Left ventricle myocardium superior (tissue), 1 donor: ENCODE measurements at regions not wholly inside any gene's neighbourhood (a gene's known extent, or its start where the extent isn't known, plus 50 kb on each side); places are given as distances from the start of the nearest gene placed in this dataset.
A peak's percentile ranks its signal among the peaks of the same experiment; 100 is the strongest.
"Not testable (repeated sequence)": the region's sequence is repeated elsewhere in the genome, so short reads cannot be mapped to it uniquely, and the experiment has no call there.

Source experiments
- ATAC-seq: fragments of 200-7000 bp; cut with Tn5 transposase; one replicate; pipeline ENCODE4 v1.9.1; 2020; ENCODE audit warnings: mild to moderate bottlenecking, moderate library complexity
- DNase-seq: peaks from one replicate; pipeline ENCODE4 v3.0.0-alpha.2; 2020
- intact Hi-C: fragments of 100-400 bp; cut with micrococcal nuclease; formaldehyde crosslinking; loops from one replicate; pipeline ENCODE4 v1.11.0; 2022
- donor health status: DM: no; HTN: yes; CAD: no; lungs with severe emphysema.

DNA sequence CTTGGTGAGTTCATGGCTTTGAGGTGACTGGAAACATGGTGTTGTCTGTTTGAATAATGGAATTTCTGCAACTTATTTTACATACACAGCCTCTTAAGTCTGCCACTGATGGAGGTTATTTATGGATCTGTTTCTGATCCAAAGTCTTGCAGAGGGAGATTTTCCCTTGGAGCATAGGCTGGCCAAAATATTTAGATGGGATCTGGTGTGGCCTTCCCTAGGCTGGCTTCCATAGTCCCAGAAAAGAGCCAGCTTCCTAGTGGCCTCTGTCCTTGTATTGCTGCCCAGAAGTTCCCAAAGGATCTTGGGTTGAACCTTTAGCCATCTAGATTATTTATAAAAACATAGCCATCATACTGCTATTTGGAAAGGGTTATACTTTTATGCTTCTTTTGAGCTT is 491.1 kb upstream of the RGS6 start:
- DNase-seq (no peak), ATAC-seq (peak; percentile 38)
- intact Hi-C loops, result no loop called here

- no peak for ATAC-seq
- DNase-seq, result no peak
- intact Hi-C loops, result no loop called here
Measured at GRCh38 chr14:71444030-71444822, 488.0 kb upstream of the RGS6 start.

- ATAC-seq (no peak), DNase-seq (no peak)
- intact Hi-C loops, result no loop called here
Measured at GRCh38 chr14:71448431-71449315, 483.6 kb upstream of the RGS6 start.

DNA sequence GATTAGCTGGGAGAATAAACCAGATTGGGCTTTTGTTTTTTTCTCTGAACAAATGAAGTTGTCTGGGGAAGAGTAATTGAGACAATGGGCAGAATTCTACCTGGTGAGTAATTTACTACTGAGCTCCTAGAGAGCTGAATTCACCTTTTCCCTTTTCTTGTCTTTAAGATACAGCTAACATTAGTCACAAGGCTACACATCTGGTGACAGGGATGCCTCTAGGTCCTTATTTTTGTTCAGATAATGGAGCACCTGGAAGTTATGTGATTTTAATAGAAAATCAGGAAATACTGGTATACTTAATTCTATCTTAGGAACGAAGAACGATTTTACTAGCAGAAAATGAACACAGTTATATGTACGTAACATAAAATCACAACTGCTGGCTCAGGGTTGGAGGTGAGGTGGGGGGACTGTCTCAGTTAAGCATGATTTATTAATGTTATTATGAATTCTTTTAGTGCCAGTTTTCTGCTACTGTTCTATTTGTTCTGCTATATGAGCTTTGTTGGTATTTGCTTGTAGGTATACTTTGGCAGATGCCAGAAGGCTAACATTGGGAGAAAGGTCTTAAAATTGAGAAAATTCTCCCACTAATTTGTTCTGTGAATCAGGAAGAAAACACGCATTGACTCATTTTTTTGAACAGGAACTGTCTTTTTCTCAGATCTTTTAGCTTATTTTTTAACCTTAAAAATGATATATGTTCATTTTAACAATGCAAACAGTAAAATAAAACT is 482.7 kb upstream of the RGS6 start:
- DNase-seq (no peak), ATAC-seq (no peak)
- intact Hi-C loops, result no loop called here

DNA sequence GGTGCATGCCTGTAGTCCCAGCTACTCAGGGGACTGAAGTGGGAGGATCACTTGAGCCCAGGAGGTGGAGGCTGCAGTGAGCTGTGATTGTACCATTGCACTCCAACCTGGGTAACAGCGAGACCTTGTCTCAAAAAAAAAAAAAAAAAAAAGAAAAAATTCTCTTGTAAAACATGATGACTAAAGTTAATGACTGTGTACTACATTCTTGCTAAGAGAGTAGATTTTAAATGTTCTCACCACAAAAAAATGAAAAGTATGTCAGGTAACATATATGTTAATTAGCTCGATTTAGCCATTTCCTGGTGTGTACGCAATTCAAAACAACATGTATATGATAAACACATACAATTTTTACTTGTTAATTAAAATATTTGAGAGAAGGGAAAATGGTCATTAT is 480.7 kb upstream of the RGS6 start:
- DNase-seq (no peak), ATAC-seq (no peak)
- intact Hi-C loops, result no loop called here

GRCh38 chr14:71452539-71452938 is 479.7 kb upstream of the RGS6 start:
- ATAC-seq (no peak), DNase-seq (no peak)
- intact Hi-C loops, result no loop called here

GRCh38 chr14:71452987-71453386 is 479.2 kb upstream of the RGS6 start:
- ATAC-seq (no peak), DNase-seq (no peak)
- intact Hi-C loops, result no loop called here

DNA sequence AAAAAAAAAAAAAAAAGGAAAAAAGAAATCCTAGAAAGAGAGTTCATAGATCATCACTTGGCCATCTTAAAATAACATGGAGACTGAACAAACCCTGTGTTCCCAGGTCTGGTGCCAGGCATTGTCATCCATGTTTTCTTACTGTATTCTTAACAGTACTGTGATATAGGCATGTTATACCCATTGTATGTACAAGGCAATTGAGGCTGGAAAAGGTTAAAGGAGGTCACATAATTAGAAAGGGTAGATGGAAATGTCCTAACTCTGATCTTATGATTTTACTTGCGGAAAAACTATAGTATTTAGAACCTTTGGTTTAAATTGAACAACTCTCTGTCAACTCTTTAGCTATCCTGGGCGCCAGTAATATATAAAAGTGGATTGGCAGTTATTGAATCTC is 478.2 kb upstream of the RGS6 start:
- intact Hi-C loops, result no loop called here
- no peak for ATAC-seq
- DNase-seq, result no peak

DNA sequence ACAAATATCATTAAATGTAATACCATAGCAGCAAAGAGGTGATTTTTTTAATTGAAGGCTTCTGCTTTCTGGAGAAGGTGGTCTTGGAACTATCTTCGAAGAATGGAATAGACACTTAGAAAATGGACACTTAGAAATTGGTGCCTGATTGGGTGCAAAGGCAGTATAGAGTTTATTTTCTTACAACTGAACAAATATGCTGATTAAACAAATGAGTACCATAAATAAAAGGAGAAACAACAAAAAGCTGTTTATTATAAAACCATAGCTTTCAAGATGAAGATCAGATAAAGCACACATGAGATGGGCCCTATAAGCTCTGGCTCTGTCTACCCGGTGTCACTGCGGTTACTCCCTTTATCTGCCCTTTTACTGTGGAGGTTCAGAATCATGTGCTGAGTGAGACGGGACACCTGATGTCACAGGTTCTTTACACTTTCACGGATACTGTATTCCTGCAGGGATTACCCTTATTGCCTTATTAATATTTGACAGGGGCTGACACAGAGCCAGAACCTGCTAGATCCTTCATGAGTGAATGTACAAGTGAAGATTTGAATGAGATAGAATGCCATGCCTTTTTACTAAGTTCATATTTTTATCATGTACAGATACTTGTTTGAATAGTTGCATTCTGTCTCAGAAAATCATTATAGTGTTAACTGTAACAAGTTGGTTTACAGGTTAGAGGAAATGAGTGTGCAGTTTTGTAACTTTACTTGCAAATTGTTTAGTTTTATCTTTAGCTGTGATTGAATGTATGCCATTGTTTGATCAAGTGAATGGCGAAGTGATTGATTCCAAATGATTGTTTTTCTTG is 477.5 kb upstream of the RGS6 start:
- DNase-seq (no peak), ATAC-seq (no peak)
- intact Hi-C loops, result no loop called here

DNA sequence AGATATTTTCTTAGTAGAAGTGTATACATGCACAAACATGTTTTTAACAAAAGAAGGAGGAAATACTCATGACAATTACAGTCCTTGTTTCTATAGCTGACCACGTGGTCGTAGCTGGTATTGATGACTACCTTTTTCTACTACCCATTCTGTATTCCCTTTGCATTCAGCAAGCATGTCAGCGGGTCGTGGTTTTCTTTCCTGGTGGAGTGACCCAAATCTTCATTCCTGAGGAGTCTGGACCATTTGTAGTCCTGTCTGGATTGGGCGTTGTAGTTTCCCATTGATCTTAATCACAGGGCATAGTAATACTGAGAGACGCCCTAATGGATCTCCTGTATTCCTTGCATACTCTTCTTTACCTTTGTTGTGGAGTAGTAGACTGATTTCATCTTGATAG is 472.1 kb upstream of the RGS6 start:
- ATAC-seq, result no peak
- no peak for DNase-seq
- intact Hi-C loops, result no loop called here

DNA sequence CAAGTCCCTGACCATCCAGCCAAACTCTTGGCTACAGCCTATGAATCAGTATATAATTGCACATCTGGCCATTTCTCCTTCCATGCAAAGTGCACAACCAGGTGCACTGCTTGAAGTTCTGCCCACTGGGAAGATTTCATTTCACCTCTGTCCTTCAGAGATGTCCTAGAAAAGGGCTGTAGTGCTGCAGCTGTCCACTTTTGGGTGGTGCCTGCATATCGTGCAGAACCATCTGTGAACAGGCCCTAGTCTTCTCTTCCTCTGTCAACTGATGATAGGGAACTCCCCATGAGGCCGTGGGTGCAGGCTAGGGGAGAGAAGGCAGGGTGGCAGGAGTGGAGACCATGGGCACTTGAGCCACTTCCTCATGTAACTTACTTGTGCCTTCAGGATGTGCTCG is 470.6 kb upstream of the RGS6 start:
- DNase-seq, ATAC-seq, intact Hi-C loops: not testable (repeated sequence)

DNA sequence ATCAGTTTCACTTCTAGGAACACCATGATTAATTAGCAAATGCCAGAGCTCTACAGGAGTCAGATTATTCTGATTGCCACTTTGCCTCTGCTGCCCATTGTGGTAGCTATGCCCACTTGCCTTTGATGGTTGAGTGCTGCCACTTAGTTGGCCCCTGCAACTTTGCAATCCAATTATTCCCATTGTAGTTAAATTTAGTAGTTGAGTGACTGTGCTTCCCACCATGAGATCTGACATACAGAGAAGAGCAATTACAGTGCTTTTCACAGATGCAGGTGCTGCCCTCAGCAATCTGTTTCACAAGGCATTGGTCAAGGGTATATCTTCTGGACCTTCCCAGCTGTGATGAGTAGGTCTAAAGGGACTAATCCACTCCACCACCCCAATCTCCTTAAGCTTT is 468.4 kb upstream of the RGS6 start:
- ATAC-seq, result no peak
- intact Hi-C loops, result no loop called here
- no peak for DNase-seq

- intact Hi-C loops, result no loop called here
- DNase-seq, result no peak
- ATAC-seq, result no peak
Measured at GRCh38 chr14:71464840-71465239, 467.4 kb upstream of the RGS6 start.

DNA sequence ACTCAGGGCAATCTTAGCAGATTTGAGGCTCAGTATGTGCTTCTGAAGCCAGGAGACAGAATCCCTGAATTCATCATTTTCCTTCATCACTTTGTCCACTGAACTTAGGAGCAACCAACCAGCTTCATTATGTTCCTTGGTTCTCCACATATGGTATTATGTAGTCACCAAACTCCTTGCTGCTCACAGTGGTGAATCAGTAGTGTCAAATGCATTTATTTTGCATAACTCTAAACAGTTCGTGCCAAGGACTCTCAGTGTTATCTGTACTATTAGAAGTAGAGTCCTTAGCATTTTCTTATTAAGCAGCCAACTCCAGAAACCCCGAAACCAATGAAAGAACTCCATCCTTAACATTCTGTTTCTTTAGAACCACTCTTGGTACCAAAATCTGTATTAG is 466.9 kb upstream of the RGS6 start:
- ATAC-seq, result no peak
- no peak for DNase-seq
- intact Hi-C loops, result no loop called here

GRCh38 chr14:71466251-71466650 is 466.0 kb upstream of the RGS6 start:
- ATAC-seq (no peak), DNase-seq (no peak)
- intact Hi-C loops, result no loop called here

DNA sequence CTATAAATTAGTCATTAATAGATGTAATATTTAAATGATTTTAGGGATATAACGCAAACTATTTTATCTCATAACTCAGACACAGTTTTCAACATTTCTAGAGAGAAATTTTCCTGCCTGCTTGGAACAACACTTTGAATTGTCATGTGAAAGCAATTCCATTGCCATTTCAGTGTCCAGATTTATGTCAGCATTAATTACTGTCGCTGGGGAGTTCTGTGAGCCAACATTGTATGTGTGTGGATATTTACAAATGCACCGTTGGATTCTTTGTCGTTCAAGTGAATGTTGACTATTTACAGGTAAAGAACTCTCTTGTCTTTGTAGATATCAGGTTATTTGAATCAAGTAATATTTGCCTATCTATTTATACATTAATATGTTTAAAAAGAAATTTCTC is 465.3 kb upstream of the RGS6 start:
- intact Hi-C loops, result no loop called here
- ATAC-seq, result no peak
- no peak for DNase-seq

DNA sequence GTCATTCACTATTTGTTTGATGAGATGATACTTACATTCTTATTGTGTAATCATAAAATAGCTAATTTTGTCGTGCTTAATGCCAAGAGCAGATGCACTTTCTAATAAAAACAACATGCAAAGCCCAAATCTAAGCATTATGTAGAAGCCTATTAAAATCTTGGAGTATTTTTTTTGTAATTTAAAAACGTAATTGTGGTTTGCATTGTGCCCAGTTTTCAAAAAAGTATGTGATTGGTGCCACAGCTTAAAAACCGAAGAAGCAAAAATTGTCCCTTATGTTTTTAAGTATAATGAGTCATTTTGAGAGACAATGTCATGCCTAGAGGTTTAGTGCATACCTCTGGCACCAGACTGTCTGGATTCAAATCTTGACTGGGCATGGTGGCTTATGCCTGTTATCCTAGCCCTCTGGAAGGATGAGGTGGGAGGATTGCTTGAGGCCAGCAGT is 464.8 kb upstream of the RGS6 start:
- ATAC-seq (no peak), DNase-seq (no peak)
- intact Hi-C loops, result no loop called here

- ATAC-seq (no peak), DNase-seq (no peak)
- intact Hi-C loops, result no loop called here
Measured at GRCh38 chr14:71468701-71469100, 463.5 kb upstream of the RGS6 start.

DNA sequence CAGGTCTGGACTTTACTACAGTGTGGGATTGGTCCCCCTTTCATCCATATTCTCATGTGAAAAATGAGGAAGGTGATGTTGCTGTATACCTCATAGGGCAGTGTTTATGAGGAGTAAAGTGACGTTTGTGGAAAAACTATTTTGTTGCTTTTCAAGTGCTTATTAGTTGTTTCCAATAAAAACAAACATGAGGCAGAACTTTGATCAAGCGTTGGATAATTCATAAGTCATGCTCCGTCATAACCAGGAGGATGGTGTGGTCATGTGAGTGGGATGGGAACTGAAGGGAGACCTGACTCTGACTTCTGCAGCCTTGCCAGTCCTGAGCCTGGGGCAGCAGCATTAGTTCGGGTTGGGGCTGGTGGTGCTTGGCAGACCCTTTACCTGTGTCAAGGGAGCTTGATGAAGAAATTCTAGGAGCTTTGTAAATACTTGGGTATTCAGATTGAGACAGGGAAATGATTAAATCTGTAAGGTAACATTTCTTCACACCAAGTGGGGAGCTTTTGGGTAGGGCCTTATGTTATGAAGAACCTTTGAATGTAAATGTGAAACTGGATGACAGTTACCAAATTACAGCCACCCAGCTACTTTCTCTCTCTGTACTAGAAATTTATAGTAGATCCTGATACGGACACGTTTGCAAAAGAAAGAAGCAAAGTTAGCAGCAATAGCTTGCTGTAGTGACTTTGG is 462.4 kb upstream of the RGS6 start:
- ATAC-seq (no peak), DNase-seq (no peak)
- intact Hi-C loops, result no loop called here
